DND-41 (cell line): ENCODE measurements at regions not wholly inside any gene's neighbourhood (a gene's known extent, or its start where the extent isn't known, plus 50 kb on each side); places are given as distances from the start of the nearest gene placed in this dataset.
"Not testable (repeated sequence)": the region's sequence is repeated elsewhere in the genome, so short reads cannot be mapped to it uniquely, and the experiment has no call there.

Source experiments
- ATAC-seq: fragments of 200-7000 bp; cut with Tn5 transposase; 3 replicates; pipeline ENCODE4 v1.9.1; 2021; ENCODE audit warnings: low read depth; ENCODE audit not compliant: insufficient read depth
- DNase-seq: peaks from one replicate; pipeline ENCODE4 v3.0.0-alpha.2; 2020
- H2AFZ ChIP-seq: 2 replicates; pipeline ENCODE4 v1.6.0; 2012; ENCODE audit warnings: low read depth, low read length
- H3K27ac ChIP-seq: 2 replicates; pipeline ENCODE4 v1.5.1; 2012; ENCODE audit warnings: low read length, inconsistent platforms
- H3K27me3 ChIP-seq: fragments of 200-600 bp; sonication (generic); 2 replicates; pipeline ENCODE4 v1.6.0; 2012; ENCODE audit warnings: low read length, mild to moderate bottlenecking, inconsistent platforms; ENCODE audit not compliant: insufficient read depth, poor library complexity
- H3K36me3 ChIP-seq: 2 replicates; pipeline ENCODE4 v1.5.1; 2012; ENCODE audit warnings: low read length, inconsistent platforms; ENCODE audit not compliant: insufficient read depth
- H3K4me1 ChIP-seq: 2 replicates; pipeline ENCODE4 v1.5.1; 2012; ENCODE audit warnings: mild to moderate bottlenecking, low read length; ENCODE audit not compliant: insufficient read depth
- H3K4me2 ChIP-seq: 2 replicates; pipeline ENCODE4 v1.6.0; 2012; ENCODE audit warnings: mild to moderate bottlenecking, moderate library complexity, low read length, inconsistent platforms; ENCODE audit not compliant: insufficient read depth
- H3K4me3 ChIP-seq, 2 experiments: fragments of 200-600 bp in 1 of 2; shearing (Covaris generic) in 1 of 2; 2 replicates each; pipeline ENCODE4 v1.5.1; 2012 to 2016; ENCODE audit warnings: inconsistent platforms in 2 of 2, low read length in 2 of 2, mild to moderate bottlenecking in 2 of 2, low read depth in 1 of 2, moderate library complexity in 1 of 2
- H3K79me2 ChIP-seq: 2 replicates; pipeline ENCODE4 v1.6.0; 2012; ENCODE audit warnings: low read length, inconsistent platforms; ENCODE audit not compliant: insufficient read depth
- H3K9ac ChIP-seq: 2 replicates; pipeline ENCODE4 v1.6.0; 2012; ENCODE audit warnings: low read depth, mild to moderate bottlenecking, inconsistent platforms, low read length, moderate library complexity
- H3K9me3 ChIP-seq: 2 replicates; pipeline ENCODE4 v1.5.1; 2012; ENCODE audit warnings: low read length, moderate library complexity, mild to moderate bottlenecking, inconsistent platforms; ENCODE audit not compliant: insufficient read depth, severe bottlenecking
- H4K20me1 ChIP-seq: 2 replicates; pipeline ENCODE4 v1.6.0; 2012; ENCODE audit warnings: low read length; ENCODE audit not compliant: insufficient read depth
- CTCF ChIP-seq: IDR thresholded peaks from 2 replicates; pipeline ENCODE4 v1.5.1; 2012; ENCODE audit warnings: borderline replicate concordance, low read length, moderate library complexity, mild to moderate bottlenecking; ENCODE audit not compliant: poor library complexity, severe bottlenecking; ENCODE audit errors: extremely low read depth
- EZH2 ChIP-seq: IDR thresholded peaks from 3 replicates; pipeline ENCODE4 v1.6.1; 2012; ENCODE audit warnings: borderline replicate concordance, low read depth, mild to moderate bottlenecking, moderate library complexity, low read length, inconsistent platforms; ENCODE audit not compliant: severe bottlenecking

- no peak for TF ChIP-seq EZH2
- no peak for TF ChIP-seq CTCF
- Histone ChIP-seq H3K9ac (no peak overlapping the region), H3K4me3 (no peak overlapping the region), H3K27ac (no peak overlapping the region), H3K36me3 (no peaks in the 10 kb centered on the region), H3K79me2 (no peaks in the 10 kb centered on the region), H3K27me3 (no peaks in the 10 kb centered on the region), H3K4me2 (no peak overlapping the region), H3K4me1 (no peaks in the 10 kb centered on the region), H3K9me3 (peaks cover 4% of the 10 kb centered on the region), H4K20me1 (no peaks in the 10 kb centered on the region), H2AFZ (no peak overlapping the region)
- ATAC-seq (no peak), DNase-seq (no peak)
Measured at GRCh38 chr6:2575236-2575635, 175.5 kb downstream of the MYLK4 start.

- not testable (repeated sequence) for H3K27ac ChIP-seq, H3K27me3 ChIP-seq, H3K4me2 ChIP-seq, H3K9me3 ChIP-seq, H3K9ac ChIP-seq, H3K79me2 ChIP-seq, H2AFZ ChIP-seq, H3K36me3 ChIP-seq, DNase-seq, H4K20me1 ChIP-seq, ATAC-seq, H3K4me3 ChIP-seq, H3K4me1 ChIP-seq
Measured at GRCh38 chr6:2569420-2569819, 181.3 kb downstream of the MYLK4 start.

- no peak for ATAC-seq
- no peak overlapping the region for H2AFZ ChIP-seq
Measured at GRCh38 chr6:2566048-2566447, 184.7 kb downstream of the MYLK4 start.

GRCh38 chr6:2565499-2565898 lies 185.2 kb downstream of the MYLK4 start:
- Histone ChIP-seq H3K27ac (no peak overlapping the region), H3K9ac (no peak overlapping the region), H3K9me3 (no peaks in the 10 kb centered on the region), H3K27me3 (peaks cover 6% of the 10 kb centered on the region), H3K4me1 (no peaks in the 10 kb centered on the region), H3K79me2 (no peaks in the 10 kb centered on the region), H3K4me3 (no peak overlapping the region), H3K4me2 (no peak overlapping the region), H2AFZ (no peak overlapping the region), H4K20me1 (no peaks in the 10 kb centered on the region), H3K36me3 (no peaks in the 10 kb centered on the region)
- TF ChIP-seq CTCF (no peak), EZH2 (no peak)
- no peak for DNase-seq
- no peak for ATAC-seq

More at GRCh38 chr6:2566048-2566447, 184.7 kb downstream of the MYLK4 start:
- TF ChIP-seq CTCF = no peak
- no peak for TF ChIP-seq EZH2
- Histone ChIP-seq H3K36me3 (no peaks in the 10 kb centered on the region), H3K4me3 (no peak overlapping the region), H3K79me2 (no peaks in the 10 kb centered on the region), H3K9ac (no peak overlapping the region), H3K4me2 (no peak overlapping the region), H3K27me3 (peaks cover 6% of the 10 kb centered on the region), H3K9me3 (no peaks in the 10 kb centered on the region), H3K4me1 (no peaks in the 10 kb centered on the region), H3K27ac (no peak overlapping the region), H4K20me1 (no peaks in the 10 kb centered on the region)
- no peak for DNase-seq
